Heart left ventricle (tissue), 16 donors: ENCODE measurements at regions not wholly inside any gene's neighbourhood (a gene's known extent, or its start where the extent isn't known, plus 50 kb on each side); places are given as distances from the start of the nearest gene placed in this dataset.

Source experiments
- ATAC-seq, 4 donors: fragments of 200-7000 bp; cut with Tn5 transposase; one replicate each; pipeline ENCODE4 v1.9.1; 2020 to 2022; ENCODE audit warnings: moderate library complexity in 4 of 4, mild to moderate bottlenecking in 3 of 4, moderate number of reproducible peaks in 1 of 4
- DNase-seq, 5 donors: peaks; one replicate each; pipeline ENCODE4 v3.0.0-alpha.2; 2020
- H3K27ac ChIP-seq, 12 donors: fragments of 200-600 bp; sonication (generic) in 4 of 12; one replicate each; pipeline versions ENCODE4 v1.5.0 to v1.8.0; 2016 to 2022; ENCODE audit warnings: mild to moderate bottlenecking in 2 of 12
- H3K27me3 ChIP-seq, 9 donors: fragments of 200-600 bp; sonication (generic) in 2 of 9; one replicate each; pipeline versions ENCODE4 v1.5.1 to v1.8.0; 2016 to 2022; ENCODE audit warnings: mild to moderate bottlenecking in 3 of 9
- H3K36me3 ChIP-seq, 9 donors: fragments of 200-600 bp; sonication (generic) in 2 of 9; one replicate each; pipeline versions ENCODE4 v1.5.0 to v1.8.0; 2018 to 2022; ENCODE audit warnings: mild to moderate bottlenecking in 2 of 9
- H3K4me1 ChIP-seq, 12 donors: fragments of 200-600 bp; sonication (generic) in 4 of 12; one replicate each; pipeline versions ENCODE4 v1.5.0 to v1.8.0; 2016 to 2022; ENCODE audit warnings: mild to moderate bottlenecking in 3 of 12
- H3K4me3 ChIP-seq, 12 donors: fragments of 200-600 bp; sonication (generic) in 4 of 12; one replicate each; pipeline versions ENCODE4 v1.5.0 to v1.8.0; 2017 to 2022; ENCODE audit warnings: mild to moderate bottlenecking in 9 of 12, moderate library complexity in 4 of 12
- H3K9me3 ChIP-seq, 12 donors: fragments of 200-600 bp; sonication (generic) in 4 of 12; one replicate each; pipeline versions ENCODE4 v1.5.0 to v1.8.0; 2016 to 2022; ENCODE audit warnings: mild to moderate bottlenecking in 1 of 12
- POLR2A ChIP-seq, 2 donors: fragments of 450-650 bp; IDR thresholded peaks; one replicate each; pipeline ENCODE4 v1.6.1; 2017; ENCODE audit warnings: antibody characterized with exemption in 2 of 2, mild to moderate bottlenecking in 2 of 2, moderate library complexity in 2 of 2
- WGBS, 4 donors: extraction: QIAGEN DNeasy Blood & Tissue Kit in 2 of 4; methylation state at CpG; one replicate each; pipeline versions ENCODE4 v1.1.5 to v1.1.7; 2013 to 2018; 5-methylcytosine and 5-hydroxymethylcytosine counted together
- intact Hi-C, 10 donors: fragments of 100-400 bp; cut with DNase I; formaldehyde crosslinking; loops; one replicate each; pipeline versions ENCODE4 v1.11.1 to v1.14.2; 2022
- TF ChIP-seq, protein P1 (sequence below), 12 donors: fragments of 200-600 bp; sonication (generic) in 4 of 12; IDR thresholded peaks; one replicate each; pipeline versions ENCODE4 v1.5.0 to v1.8.0; 2018 to 2022; ENCODE audit warnings: antibody characterized with exemption in 12 of 12, mild to moderate bottlenecking in 5 of 12
- donor health status: ischemic (EF 13 %, LVEDD 7.1; RV severe dilation, severe dysfunction).
- donor health status: healthy with polysubstance abuse.
- donor health status: DM: no; HTN: yes; CAD: no.
- donor health status: DM: no; HTN: no; CAD: no.
- donor health status: ischemic (EF 25% LVEDD 6.9; RV normal size, moderate dysfunction).
- donor health status: ischemic (EF 25% LVEDD 5.7; RV mildly dilated, moderate dysfunction).
- donor health status: healthy.
- donor health status: DM: yes; HTN: yes; CAD: no.
- donor health status: ischemic (EF 35%, LVEDD 5.7; RV mildly dilated, moderate dysfunction).
- donor health status: nonischemic (EF 11% LVEDD 7.7; RV severe dilation, severe dysfunction).
- donor health status: DM: yes; HTN: yes; CAD: no.
- donor health status: PGD.
- donor health status: ischemic (EF 29% LVEDD 5.4; RV normal size, mild dysfunction).
- donor health status: nonischemic (EF 23%, LVEDD 6.1; RV moderate dilation, normal function).

DNA sequence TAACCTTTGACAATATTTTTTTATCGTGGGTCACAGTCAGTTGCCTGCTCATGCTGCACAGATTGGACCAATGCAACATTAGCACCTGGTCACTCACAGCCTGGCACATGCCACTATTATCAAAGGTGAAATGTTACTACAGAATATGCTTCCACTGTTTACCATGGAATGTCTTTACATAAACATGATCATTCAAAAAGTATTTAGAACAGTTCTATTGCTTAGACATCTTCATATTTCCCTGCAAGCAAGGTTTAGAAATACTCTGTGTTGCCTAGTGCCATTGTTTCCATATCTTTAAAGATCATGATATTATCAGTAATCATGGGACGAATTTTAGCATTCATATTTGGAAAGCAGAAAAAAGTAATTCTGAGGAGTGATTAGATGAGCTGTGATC lies 179.9 kb upstream of the CHRM2 start:
- intact Hi-C loops, result no loop called here
- 80 to 87% (median 81%) methylated on average over 2 of the region's 2 CpGs for WGBS, 4 donors
- ATAC-seq, result no peak

DNA sequence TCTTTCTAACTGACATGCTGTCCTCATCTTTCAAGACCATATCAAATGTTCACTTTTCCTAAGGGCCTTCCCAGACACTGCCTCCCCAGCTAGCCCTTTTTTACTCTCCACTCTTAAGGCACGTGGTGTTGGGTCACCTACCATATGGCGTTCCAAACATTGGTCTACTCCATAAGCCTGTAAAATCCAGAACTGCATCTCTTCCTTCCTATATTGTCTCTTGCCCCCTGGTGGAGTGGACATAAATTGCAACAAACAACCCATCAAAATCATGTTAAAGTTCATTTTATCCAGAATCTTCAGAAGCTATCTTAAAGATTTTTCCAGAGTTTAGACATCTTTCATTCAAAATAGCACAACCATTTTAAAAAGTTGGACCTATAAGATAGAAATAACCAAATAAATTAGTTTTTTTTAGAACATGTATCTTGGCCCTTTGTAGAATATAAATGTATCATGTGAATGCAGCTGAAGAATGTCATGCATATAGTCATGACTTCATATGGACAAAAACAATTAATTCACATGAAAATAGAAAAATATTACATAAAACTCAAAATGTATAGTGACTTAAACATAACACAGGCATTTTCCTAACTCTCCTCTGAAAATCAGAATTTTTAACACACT lies 180.6 kb upstream of the CHRM2 start:
- DNase-seq (no peak), ATAC-seq (no peak)
- no peak overlapping the region for H3K27ac ChIP-seq
- WGBS, 4 donors, result 52 to 79% (median 69%) methylated on average over 2 of the region's 2 CpGs
- H3K9me3 ChIP-seq, result no peaks in the 10 kb centered on the region
- H3K4me3 ChIP-seq, result no peak overlapping the region
- H3K27me3 ChIP-seq, result no peaks in the 10 kb centered on the region
- no peak for TF ChIP-seq POLR2A (IDR thresholded peaks at IDR 0.05)
- TF ChIP-seq, protein P1, sequence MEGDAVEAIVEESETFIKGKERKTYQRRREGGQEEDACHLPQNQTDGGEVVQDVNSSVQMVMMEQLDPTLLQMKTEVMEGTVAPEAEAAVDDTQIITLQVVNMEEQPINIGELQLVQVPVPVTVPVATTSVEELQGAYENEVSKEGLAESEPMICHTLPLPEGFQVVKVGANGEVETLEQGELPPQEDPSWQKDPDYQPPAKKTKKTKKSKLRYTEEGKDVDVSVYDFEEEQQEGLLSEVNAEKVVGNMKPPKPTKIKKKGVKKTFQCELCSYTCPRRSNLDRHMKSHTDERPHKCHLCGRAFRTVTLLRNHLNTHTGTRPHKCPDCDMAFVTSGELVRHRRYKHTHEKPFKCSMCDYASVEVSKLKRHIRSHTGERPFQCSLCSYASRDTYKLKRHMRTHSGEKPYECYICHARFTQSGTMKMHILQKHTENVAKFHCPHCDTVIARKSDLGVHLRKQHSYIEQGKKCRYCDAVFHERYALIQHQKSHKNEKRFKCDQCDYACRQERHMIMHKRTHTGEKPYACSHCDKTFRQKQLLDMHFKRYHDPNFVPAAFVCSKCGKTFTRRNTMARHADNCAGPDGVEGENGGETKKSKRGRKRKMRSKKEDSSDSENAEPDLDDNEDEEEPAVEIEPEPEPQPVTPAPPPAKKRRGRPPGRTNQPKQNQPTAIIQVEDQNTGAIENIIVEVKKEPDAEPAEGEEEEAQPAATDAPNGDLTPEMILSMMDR (IDR thresholded peaks at IDR 0.05), result peak in 10 of 12 donors; percentile 25 to 58 (median 42)
- no peaks in the 10 kb centered on the region for H3K4me1 ChIP-seq
- intact Hi-C loops, result no loop called here
- H3K36me3 ChIP-seq, result no peaks in the 10 kb centered on the region

More for the DNA sequence above, 179.9 kb upstream of the CHRM2 start:
- no peaks in the 10 kb centered on the region for H3K27me3 ChIP-seq
- no peaks in the 10 kb centered on the region for H3K36me3 ChIP-seq
- no peak overlapping the region for H3K4me3 ChIP-seq
- H3K4me1 ChIP-seq, result no peaks in the 10 kb centered on the region
- no peaks in the 10 kb centered on the region for H3K9me3 ChIP-seq
- no peak for TF ChIP-seq POLR2A (IDR thresholded peaks at IDR 0.05)
- TF ChIP-seq, protein P1 (IDR thresholded peaks at IDR 0.05), result no peak
- no peak overlapping the region for H3K27ac ChIP-seq
- no peak for DNase-seq

DNA sequence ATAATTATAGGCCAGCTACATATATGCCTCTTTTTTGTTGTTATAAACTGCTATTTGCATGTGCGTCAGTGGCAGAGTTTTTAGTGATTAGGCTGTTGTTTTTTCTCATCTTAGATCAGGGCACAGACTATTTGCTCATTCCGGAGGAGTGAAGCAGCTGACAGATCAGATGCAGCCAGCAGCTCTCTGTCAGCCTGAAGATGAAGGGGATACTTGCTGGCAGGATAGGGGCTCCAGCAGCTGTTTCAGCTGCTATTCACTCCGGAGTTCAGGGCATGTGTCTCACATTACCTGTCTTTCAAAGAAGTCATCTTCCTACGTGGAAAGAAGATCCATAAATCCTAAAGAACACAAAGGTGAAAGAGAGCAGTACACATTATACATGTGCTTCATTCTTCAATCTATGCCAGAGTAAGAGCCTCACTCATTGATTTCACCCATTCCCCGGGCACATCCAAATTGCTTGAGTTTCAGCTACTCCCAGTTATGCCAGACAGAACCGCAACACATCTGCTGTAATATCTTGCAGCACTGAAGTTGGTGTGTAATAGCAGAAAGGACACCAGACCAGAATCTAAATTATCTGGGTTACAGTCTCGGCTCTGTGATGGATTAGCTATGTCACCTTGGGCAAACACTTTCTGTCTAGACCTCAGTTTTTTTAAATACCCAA lies 182.8 kb upstream of the CHRM2 start:
- ATAC-seq, result no peak
- Histone ChIP-seq H3K4me3 (no peak overlapping the region), H3K36me3 (no peaks in the 10 kb centered on the region), H3K9me3 (no peaks in the 10 kb centered on the region), H3K27ac (no peak overlapping the region), H3K27me3 (no peaks in the 10 kb centered on the region), H3K4me1 (no peaks in the 10 kb centered on the region)
- no peak for DNase-seq
- intact Hi-C loops, result no loop called here
- TF ChIP-seq, protein P1 (IDR thresholded peaks at IDR 0.05), result no peak
- TF ChIP-seq POLR2A (IDR thresholded peaks at IDR 0.05), result no peak
- WGBS, 4 donors, result 48 to 56% (median 49%) methylated on average over 7 of the region's 7 CpGs

DNA sequence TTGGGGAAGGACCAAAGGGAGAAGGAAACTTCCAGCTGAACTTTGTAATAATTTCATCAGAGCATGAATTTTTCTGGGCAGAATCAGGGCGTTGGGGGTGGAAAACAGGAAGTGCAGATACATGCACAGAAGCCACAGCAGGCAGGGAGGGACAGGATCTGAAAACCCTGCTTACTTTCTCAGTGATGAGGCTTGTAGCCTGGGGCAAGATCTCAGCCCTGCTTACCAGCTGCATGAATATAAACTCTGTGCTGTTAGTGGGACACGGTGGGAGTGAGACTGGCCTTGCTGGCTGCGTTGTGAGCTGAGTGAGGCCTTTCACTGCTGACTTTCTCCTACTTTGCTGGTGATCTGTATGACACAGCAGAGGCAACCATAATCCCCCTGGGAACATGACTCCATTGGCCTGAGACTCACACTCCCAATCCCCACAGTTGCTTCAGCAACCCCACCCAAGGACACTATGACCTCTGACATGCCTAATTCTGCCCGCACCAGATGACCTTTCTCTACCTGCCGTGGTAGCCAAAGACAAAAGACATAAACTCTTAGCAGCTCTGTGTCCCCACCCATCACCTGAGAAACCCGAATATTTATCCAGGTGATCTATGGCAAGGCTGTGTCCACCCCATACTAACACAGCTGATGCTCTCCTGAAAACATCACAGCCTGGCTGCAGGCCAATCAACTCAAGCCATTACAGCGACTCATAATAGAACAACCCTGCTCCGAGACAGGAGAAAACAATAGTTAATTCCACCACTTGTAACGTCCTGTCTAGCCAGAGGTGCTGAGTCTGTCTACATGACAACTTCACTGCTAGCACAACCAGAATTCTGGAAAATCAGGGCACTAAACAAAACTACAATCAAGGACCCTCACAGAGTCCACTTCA lies 190.7 kb upstream of the CHRM2 start:
- DNase-seq (no peak), ATAC-seq (no peak)
- Histone ChIP-seq H3K27me3 (no peaks in the 10 kb centered on the region), H3K4me1 (no peaks in the 10 kb centered on the region), H3K9me3 (peaks cover 0 to 27% (median 2%) of the 10 kb centered on the region in 12 donors), H3K27ac (no peak overlapping the region), H3K36me3 (no peaks in the 10 kb centered on the region), H3K4me3 (no peak overlapping the region)
- WGBS, 4 donors, result 69 to 74% (median 71%) methylated on average over 8 to 9 of the region's 9 CpGs
- TF ChIP-seq, protein P1 (IDR thresholded peaks at IDR 0.05), result no peak
- intact Hi-C loops, result no loop called here
